HG02798 (cell line): ENCODE measurements at regions not wholly inside any gene's neighbourhood (a gene's known extent, or its start where the extent isn't known, plus 50 kb on each side); places are given as distances from the start of the nearest gene placed in this dataset.

Source experiments
- ATAC-seq: cut with Tn5 transposase; IDR thresholded peaks from one replicate; pipeline ENCODE4 v1.9.1; 2021; ENCODE audit warnings: mild to moderate bottlenecking; ENCODE audit not compliant: unreplicated experiment, poor library complexity

DNA sequence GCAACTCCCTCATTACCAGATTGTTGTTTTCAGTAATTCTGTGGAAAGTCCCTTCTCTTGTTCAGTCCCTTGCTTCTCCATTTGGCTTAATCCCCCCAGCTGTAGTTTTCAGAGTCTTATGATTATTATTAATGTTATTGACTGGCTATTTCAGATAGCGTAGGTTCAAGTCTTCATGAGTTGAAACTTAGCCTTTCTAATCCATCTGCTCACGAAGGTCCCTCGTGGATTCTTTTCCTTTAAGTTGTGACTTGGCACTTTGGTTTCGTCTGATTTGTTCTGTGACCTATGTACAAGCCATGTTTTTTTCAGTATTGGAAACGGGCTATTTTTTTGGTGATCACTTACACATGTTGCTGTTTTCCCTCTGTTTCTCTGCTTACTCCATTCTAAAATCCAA, 260.3 kb downstream of the TMEM167A start:
- no peak for ATAC-seq

DNA sequence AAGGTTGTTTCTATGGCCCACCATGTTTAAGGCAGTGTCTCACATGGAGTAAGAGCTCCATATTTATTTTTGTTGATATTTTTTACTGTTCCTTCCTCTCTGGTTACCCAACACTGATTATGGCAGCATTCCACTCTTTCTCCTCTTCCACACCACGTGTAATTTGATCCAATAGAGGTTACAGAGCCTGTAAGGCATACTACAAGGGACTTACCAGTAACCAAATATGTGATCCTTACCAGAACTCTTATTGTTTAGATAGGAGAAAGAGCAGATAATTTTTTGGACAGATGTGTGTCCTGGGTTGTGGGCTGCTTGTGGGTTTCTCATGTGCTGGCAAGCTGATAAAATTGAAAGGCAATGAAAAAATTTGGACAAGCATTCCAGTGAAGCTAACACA, 261.3 kb downstream of the TMEM167A start:
- no peak for ATAC-seq

DNA sequence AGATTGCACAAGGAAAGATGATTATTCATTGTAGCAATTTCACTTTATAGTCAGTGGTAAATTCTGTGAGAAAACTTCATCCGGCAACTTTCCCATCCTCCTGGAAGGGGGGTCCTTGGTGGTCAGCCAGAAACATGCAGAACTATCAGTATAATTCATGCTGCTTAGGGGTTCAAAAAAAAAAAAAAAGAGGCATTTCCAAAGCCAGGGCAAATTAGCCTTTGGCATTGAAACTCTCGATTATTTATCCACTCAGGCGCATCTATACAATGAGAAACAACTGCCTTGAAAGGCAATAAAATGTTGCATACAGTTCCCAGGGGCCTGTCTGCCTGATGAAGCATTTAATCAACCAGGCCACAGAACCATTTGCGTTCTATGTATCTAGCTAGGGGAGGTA, 263.3 kb downstream of the TMEM167A start:
- no peak for ATAC-seq

DNA sequence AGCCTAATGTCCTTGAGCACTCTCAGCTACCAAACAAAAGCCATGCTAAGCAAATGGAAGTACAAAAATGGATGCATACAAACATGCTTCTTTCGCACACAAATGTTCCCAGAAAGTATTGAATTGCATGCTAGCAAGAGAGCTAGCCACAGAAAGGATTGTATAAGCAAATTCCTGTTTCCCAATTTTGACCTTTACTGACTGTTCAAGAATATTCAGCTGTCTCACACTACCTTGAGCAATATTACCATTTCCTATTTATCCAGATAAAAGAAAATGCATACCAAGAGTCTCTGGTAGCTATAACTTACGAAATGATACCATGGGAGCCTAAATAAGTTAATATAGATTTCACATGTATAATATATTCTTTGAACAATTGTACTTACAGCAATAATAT, 264.6 kb downstream of the TMEM167A start:
- no peak for ATAC-seq

DNA sequence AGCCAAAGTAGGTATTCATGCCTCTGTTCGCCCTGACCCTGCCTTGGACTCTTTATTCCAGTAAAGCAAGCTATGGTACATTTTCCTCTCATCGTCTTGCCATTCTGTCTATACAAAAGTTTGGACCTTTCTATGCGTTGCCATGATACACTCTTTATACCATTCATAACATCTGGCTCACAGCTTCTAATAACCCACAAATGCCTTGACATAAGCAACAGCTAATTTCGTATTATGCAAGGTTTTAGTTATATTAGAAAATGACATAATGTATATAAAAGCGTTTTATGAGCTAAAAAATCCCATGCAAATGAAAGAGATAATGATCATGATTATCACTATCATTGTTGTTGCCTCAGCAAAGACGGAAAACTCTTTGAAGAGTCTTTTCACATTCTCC, 265.7 kb downstream of the TMEM167A start:
- no peak for ATAC-seq

DNA sequence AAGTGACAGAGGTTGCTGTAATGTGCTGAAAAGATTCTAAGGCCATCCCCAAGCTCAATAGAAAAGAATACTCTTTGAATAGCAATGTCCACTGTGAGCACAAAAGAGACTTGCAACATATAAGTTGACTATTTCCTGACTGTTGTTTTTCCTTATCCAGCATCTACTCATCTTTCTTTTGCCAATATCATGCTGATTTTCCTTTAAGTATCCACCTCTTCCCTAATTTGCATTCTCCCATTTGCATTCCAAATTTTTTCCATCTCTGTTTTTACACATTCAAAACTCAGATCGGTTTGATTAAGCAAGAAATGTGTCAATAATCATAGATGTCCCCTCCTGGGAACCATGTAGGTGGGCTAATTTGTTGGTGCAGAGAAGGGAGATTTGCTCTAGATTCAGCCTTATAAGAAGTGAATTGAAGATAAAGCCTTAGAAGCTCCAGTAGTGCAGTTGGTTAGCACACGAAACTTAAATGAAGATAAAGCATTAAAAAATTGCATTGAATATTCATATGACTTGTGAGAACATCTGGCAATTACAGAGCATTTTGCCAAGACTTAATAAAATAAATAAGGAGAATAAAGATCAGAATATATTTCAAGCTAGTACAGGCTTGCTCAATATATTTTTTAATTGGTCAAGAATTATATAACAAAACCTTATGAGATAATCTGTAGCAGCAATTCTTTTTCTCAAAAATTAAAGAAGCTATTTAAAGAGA, 267.6 kb downstream of the TMEM167A start:
- ATAC-seq, result no peak

DNA sequence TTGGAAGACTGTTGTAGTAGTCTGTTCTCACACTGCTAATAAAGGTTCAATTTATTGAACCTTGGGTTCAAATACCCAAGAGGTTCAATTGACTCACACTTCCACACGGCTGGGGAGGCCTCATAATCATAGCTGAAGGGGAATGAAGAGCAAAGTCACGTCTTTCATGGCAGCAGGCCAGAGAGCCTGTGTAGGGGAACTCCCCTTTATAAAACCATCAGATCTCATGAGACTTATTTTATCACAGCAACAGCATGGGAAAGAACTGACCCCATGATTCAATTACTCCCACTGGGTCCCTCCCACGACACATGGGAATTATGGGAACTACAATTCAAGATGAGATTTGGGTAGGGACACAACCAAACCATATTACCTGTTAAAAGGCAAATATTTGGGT, 268.2 kb downstream of the TMEM167A start:
- no peak for ATAC-seq

DNA sequence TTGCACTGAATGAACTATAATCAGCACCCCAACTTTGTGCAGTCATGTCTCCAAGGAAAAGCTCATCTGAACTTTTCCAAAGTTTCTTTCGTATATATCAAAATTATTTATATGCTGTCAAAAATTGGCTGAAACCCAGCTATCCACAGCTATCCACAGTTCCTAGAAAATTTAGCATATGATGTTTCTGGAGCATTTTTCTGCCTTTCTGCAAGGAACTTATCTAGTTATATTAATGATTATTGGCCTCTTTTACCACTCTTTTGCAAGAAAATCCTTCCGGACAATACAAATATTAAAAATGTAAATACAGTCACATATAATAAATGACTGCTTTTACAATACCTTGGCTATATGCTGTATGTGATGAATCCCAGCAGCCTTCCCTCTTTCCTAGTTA, 270.2 kb downstream of the TMEM167A start:
- ATAC-seq, result no peak

DNA sequence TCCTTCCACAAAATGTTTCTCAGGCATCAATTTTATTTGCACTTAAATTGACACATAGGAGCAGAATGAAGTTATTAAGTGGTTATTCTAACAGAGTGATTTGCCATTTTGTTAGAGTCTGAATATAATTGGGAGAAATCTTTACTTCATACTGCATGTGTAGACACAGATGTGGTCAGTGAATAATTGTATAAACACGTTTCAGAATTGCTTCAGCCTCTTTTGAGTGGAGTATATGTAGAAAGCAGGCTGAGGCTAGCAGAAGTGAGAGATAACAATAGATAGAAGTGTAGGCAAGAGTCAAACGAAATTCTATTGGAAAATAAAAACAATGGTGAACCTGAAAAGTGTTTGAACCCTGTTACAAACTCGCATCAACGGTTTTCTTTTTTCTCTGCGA, 270.7 kb downstream of the TMEM167A start:
- ATAC-seq, result no peak

DNA sequence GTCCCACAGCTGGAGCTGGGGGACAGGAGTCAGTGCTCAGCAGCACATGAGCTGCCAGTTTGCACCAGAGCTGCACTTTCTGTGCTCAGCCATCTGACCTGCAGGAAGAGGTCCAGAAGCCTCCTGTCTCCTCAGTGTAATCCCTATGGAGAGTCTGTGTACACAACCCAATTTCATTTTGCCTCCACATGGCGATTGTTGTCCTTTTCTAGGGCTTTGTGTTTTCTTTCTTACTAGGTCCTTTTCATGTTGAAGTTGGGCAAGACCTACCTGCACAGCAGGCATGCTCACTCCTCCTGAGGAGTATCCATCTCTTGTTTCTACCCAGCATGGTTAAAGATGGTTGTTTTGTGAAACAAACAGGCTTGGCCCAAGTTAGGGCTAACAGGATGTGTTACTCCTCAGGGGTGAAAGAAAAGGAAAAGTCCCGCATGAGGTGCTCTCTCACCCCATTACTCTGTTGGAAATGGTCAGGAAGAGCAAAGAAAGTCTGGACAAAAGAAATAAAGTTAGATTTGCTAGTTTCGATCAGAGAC, 273.0 kb downstream of the TMEM167A start:
- ATAC-seq, result no peak

DNA sequence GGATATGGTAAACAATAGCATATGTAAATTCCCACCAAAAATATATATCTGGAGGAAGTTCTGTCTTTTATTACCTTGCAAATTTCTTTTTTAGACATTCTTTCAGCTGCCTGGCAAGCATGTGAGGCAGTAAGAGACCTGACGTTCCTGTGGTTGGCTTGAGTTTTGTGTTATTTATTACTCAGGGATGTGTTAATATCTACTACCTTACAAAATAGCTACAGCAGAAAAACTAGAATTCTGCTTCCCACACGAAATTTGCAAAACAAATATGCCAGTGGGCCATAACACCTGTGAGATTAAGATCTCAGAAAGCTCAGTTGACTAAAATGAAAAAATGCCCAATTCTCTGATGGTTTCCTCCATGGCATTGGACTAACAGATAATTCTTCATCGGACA, 274.2 kb downstream of the TMEM167A start:
- peak; percentile 63 for ATAC-seq

DNA sequence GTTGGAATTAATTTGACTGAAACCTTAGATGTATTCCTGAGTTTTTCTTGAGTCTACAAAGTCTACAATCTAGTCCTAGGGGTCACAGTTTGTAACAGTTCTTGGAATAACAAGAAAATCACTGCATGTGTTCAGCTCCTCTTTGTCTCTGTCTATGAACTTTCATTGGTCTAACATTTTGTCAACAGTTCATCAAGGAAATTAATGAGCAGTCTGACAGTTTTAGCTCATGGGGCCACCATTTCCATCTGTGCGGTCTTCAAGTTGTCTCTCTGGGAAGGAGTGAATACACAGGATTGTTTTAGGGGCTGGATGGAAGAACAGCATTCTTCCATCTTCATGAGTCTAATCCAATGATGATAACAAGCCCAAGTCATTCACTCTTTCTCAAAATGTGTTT, 276.4 kb downstream of the TMEM167A start:
- ATAC-seq, result no peak

DNA sequence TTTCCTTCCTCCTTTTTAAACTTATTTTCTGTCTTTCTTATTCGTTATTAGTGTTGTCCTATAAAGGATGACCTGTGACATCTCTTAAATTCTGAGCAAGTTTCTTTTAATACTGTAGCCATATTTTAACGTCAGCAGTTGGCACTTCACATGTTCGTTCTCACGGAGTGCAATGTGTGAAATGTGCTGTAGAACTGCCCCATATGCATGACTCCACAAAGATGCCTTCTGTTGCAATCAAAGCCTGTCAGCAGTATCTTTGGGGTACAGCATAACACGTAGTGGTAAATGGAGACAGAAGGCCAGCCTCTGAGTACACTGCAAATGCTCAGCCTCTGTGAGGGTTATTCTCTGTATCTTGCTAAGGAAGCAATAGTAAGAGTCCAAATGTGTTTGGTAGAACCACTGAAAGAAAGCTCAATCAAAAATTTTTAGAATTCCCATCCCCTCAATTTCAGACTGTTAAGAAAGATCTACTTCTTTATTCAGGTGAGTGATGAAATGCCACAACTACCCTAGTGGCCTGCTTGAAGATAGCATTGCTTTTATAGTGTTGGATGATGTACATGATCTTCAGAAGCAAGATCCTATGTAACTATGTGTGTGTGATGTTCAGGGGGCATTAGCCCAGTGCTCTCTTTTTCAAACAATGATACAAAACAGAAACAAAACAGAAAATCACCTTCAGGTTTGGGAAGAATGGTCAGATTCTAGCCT, 277.7 kb downstream of the TMEM167A start:
- ATAC-seq, result no peak

DNA sequence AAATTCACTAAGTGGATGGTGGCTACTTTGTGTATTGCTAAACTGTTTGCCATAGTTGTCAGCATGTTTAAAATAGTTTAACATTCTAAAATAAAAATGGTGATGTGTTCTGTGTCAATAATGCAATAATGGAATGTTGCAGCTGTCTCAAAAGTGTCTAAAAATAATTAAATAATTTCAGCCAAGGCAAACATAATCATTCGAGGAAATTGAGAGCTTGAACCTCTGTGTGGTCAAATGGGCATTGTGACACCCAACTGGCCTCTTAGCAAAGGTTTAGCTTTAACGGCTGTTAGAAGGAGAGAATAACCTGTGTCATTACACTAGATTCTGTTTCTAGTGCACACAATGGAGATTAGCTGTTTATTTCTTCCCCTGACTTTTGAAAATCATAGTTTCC, 278.5 kb downstream of the TMEM167A start:
- no peak for ATAC-seq

DNA sequence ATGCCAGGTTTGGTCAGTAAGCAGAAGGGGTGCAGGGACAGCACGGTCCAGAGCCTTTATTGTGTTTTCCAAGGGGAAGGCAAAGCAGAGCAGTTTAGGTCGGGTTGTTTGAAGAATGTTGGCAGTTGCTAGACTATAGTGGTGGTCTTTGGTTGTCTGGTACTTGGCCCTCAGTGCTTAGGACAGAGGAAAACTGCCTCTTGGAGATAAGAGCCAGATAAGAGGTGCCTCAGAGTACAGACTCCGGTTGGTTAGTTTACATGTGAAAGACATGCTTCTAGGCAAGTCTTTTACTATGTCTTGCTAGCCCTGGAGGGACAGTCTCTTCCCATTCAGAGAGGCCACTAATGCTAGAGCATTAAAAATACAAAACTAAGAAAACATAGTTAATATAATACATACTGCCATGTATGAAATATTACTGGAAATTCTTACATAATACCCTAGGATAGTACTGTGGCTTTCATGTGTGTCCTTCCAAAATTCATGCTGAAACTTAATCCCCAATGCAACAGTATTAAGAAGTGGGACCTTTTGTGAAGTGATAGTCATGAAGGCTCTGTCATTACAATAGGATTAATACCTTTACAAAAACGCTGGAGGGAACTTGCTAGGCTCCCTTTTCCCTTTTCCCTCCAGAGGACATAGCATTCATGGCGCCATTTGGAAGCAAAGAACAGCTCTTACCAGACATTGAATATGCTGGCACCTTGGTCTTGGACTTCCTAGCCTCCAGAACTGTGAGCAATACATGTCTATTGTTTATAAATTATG, 280.4 kb downstream of the TMEM167A start:
- ATAC-seq, result no peak

DNA sequence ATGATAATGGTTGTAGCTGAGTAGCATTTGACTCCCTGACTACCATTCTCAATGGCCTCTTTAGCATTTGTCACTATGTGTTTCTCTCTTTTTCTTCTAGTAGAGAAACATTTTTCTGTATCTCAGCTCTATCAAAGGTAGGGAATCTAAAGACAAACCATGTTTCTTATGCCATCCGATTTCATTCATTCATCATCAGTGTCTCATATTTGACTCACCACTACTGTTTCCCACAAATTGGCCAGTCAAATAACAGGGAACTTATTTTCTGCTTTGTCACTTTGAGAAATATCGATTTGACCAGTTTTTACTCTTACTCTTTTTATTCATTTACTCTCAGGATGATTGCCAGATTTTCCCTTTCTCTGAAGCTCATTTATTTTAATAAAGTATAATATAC, 282.3 kb downstream of the TMEM167A start:
- ATAC-seq, result no peak

DNA sequence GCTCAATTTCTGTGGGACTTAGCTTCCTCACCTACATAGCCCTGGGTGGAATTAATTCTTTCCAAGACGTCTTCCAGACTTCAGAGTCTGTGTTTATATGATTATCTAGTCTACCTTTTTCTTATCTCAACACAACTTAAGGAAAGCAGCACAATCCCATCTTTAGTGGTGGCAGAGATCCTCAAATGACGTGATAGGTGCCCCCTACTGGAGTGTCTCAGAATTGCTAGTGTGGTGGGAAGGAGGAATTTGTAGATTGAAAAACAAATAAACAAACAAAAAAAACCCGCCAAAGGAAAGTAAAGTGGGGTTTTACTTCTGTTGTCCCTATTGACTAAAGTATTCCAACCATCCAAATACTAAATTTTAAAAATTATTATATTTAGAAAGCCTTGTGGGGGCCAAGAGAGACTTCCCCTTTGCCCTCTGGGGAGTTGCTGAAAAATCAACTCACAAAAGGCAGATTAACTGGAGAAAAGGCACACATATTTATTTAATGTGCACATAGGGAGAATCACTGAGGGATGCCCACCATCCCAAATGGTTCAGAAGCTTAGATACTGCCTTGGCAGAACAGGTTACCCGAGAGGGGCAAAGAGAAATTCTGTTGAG, 283.3 kb downstream of the TMEM167A start:
- no peak for ATAC-seq

DNA sequence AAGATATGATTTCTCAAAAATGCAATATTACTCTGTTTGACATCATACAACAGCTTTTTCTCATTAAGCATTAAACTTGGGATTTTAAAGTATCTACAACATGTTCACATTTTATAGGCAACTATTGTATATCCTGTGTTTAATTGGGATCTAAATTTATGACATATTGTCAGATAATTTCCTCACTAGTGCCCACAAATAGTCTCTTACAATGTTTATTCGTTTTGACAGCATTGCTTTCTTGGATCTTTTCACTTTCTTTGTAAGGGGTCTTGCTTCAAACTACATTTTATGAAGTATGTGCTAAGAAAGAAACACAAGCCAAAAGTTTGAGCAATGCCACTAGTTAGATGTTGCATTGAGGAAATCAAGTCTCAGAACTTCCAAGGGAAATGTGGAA, 285.1 kb downstream of the TMEM167A start:
- ATAC-seq, result no peak

DNA sequence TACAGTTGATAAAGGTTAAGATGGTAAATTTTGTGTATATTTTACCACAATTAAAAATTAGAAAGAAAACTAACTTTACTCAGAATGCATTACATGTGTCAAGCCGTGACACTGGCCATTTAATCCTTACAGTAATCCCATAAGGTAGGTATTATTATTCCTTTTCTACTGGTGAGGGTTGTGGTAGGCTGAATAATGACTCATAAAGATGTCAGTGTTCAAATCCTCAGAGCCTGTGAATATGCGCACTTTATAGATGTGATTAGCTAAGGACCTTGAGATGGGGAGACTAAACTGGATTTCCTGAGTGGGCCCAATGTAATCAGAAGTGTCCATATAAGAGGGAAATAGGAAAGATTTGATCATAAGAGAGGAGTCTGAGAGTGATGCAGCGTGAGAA, 288.1 kb downstream of the TMEM167A start:
- no peak for ATAC-seq

DNA sequence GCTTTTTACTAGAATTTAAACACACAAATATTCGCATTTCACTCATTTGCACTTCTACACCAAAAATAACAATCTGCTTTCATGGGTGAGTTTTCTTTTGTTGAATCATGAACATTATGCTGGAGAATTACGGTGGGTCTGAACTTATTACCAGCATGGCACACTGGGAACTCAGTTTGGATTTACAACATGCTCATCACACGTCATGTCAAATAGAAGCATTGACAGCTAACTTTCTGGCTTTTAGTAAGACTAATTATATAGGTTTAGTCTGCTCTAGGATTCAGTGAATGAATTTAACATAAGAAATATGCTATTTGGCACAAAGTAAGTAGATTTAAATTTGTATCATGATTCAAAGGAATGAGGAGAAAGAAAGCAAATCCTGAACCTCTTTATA, 290.4 kb downstream of the TMEM167A start:
- no peak for ATAC-seq
